ENCODE measurements at regions not wholly inside any gene's neighbourhood (a gene's known extent, or its start where the extent isn't known, plus 50 kb on each side); places are given as distances from the start of the nearest gene placed in this dataset.

DNA sequence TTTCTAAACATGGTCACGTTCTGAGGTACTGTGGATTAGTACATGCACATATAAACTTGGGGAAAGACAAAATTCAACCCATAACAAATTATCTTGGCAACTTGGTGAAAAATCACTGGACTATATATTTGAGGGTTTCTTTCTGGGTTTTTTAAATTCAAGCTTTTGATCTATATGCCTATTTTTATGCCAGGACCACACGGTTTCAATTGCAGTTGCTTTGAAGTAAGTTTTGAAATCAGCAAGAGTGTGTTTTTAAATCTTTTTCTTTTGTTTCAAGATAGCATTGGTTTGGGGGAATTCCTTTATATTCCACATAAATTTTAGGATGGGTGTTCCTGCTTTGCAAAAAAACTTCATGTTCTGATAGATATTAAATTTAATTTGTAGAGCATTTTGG is 406.4 kb upstream of the VWC2 start:
- intact Hi-C loops (cut with micrococcal nuclease): no loop called here

- intact Hi-C loops (cut with micrococcal nuclease): no loop called here
Observed at GRCh38 chr7:49371771-49372170, 401.7 kb upstream of the VWC2 start.

DNA sequence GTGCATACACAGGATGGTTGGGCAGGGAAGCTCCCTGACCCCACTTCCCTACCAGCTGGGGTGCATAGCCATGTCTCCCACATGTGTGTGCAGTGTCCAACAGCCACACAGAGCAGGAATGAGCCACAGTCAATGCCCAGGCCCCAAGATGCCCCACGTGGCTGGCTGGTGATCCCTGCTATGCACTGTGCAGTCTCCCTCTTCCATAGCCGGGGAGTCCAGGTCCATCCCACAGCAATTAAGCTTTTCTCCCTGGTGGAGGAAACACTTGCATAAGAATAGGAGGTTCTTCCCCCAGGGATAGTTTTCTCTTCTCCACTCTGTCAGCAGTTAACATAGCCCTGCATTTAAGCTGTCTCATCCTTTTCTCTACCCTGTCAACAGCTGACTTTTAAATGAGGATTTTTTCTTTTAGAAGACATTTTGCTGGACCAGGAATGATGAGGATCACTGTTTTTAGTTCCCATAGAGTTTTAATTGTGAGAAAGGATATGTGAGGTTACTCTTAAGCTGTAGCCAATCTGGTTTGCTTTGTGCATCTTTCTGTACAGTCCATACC is 396.5 kb upstream of the VWC2 start:
- intact Hi-C loops (cut with micrococcal nuclease): no loop called here

DNA sequence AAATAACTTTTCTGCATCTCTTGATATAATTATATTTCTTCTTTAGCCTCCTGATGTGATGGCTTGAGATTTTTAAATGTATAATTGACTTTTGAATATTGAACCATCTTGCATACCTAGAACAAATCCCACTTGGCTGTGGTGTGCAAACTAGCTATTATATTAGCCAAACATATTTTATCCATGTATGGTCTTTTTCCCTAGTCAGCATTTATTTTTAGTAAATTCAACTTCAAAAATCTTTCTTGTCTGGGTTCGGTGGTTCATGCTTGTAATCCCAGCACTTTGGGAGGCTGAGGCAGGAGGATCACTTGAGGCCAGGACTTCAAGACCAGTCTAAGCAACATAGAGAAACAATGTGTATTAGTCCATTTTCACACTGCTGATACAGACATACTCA is 386.6 kb upstream of the VWC2 start:
- intact Hi-C loops (cut with micrococcal nuclease): no loop called here

DNA sequence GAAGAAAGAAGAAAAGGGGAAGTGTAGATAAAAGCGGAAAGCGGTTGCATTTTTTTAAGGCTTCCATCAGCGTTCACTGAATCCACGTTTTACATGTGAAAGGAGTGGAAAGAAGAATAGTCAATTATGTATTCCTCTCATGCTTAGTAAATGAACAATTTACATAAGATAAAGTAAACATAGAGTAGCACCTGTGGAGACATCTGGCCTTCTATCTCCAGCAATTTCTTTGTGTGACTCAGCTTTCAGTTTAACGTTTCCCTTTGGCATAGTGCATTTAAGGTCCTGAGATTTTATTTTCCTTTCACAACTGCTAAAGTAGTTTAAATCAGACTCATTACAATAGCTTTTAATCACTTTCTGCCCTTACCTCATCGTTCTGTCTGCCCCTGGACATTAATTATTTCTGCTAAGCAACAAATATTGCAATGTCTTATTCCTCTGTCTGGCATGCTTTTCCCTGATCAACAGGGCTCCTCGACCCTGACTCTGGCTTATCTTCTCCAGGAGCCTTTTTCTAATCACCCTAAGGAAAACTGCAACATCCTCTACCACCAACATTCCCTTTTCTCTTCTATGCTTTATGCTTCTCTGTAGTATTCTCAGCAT is 383.5 kb upstream of the VWC2 start:
- intact Hi-C loops (cut with micrococcal nuclease): no loop called here

DNA sequence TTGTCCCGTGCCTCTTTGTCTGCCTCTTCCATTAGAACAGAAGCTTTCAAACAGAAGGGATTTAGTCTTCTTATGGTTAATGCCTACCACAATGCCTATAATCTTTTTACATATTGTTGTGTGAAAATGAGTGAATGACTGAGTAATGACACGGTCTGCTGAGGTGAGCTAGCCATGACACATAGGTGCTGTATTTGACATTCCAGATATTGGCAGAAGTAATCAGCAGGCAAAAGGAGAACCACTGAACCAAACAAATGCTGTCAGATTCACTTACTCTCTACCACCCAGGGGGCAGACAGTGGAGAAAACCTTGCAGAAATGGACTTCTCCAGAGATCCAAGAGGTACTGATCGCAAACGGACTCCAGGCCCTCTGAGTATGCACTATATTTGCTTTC is 377.2 kb upstream of the VWC2 start:
- intact Hi-C loops (cut with micrococcal nuclease): no loop called here

- intact Hi-C loops (cut with micrococcal nuclease): no loop called here
Observed at GRCh38 chr7:49397750-49398149, 375.7 kb upstream of the VWC2 start.

GRCh38 chr7:49398236-49398635 is 375.2 kb upstream of the VWC2 start:
- intact Hi-C loops (cut with micrococcal nuclease): no loop called here

DNA sequence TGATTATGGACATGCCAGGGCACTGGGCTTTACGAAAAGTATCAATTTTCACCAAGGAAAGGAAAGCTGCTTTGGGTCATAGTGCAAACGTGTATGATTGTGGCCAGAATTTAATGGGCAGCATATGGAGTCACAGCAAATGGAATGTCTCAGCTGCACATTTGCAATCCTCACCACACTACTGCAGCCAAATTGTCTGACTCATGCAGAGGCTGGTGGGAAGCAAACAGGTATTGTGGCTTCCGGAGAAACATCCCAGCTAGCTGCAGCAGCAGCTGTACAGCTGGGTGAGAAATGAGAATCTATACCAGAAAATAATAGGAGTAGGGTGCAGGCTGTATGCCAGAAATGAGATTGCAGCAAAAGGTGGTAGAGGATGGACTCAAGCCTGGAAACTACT is 374.7 kb upstream of the VWC2 start:
- intact Hi-C loops (cut with micrococcal nuclease): no loop called here

GRCh38 chr7:49400891-49401550 is 372.4 kb upstream of the VWC2 start:
- intact Hi-C loops (cut with micrococcal nuclease): no loop called here

DNA sequence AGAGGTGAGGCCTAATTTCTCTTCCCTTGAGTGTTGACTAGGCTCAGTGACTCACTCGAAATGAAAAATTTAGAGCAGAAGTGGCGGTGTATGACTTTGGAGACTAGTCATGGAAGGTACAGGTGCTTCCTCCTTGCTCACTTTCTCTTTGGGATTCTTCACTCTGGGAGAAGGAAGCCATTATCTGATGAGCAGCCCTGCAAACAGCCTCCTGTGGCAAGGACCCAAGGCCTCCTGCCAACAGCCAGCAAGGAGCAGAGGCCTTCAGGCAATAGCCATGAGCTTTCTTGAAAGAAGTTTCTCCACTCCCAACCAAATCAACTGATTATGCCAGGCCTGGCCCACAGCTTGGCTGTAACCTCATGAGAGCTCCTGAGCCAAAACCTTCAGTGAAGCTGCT is 369.6 kb upstream of the VWC2 start:
- intact Hi-C loops (cut with micrococcal nuclease): no loop called here

GRCh38 chr7:49407205-49407604 is 366.2 kb upstream of the VWC2 start:
- intact Hi-C loops (cut with micrococcal nuclease): no loop called here

DNA sequence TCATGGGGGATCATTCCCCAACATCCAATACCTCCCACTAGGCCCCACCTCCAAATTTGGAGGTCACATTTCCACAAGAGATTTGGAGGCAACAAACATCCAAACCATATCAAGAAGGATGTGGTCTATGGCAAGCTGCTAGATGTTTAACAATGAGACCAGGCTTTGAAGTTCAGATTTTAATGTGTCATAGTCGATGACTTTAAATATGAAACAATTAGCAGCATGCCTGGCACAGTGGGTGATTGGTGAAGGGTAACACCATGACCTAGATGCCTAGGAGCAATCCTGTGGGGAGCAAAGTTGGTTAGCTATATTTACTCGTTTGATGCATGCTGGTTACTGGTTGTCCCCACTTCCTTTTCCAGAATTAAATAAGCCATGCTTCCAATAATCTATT is 356.4 kb upstream of the VWC2 start:
- intact Hi-C loops (cut with micrococcal nuclease): no loop called here

GRCh38 chr7:49418963-49419362 is 354.5 kb upstream of the VWC2 start:
- intact Hi-C loops (cut with micrococcal nuclease): no loop called here

GRCh38 chr7:49422564-49422963 is 350.9 kb upstream of the VWC2 start:
- intact Hi-C loops (cut with micrococcal nuclease): no loop called here

DNA sequence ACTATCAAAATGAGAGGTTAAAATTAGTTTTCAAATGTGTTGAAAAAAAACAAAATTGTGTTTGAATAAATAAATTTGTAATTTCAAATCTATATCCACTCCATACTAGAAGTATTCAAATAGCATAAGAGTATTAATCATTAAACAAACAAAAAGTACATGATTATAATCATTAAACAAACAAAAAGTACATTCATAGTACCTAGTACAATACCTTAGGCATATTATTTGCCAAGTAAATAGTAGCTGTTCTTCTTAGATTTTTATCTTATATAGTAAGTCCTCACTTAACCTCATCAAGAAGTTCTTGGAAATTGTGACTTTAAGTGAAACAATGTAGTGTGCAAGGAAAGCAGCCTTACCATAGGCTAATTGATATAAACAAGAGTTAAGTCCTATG is 349.3 kb upstream of the VWC2 start:
- intact Hi-C loops (cut with micrococcal nuclease): no loop called here

GRCh38 chr7:49425277-49425818 is 348.1 kb upstream of the VWC2 start:
- intact Hi-C loops (cut with micrococcal nuclease): no loop called here

DNA sequence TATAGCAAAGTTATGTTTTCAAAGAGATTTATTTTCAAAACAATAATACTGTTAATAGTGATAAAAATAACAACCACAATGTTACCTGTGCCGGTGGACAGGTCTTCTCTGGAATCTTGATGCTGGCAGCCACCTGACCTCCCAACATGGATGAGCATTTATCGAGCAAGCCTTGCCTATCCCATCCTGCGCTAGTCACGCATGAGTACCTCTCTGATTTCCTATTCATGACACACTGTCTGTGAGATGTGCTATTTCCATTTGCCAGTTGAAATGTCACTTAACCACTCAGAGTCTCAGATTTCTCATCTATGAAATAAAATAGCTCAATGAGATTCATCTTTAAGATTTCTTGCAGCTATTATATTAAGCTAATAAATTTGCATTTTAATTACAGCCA is 341.2 kb upstream of the VWC2 start:
- intact Hi-C loops (cut with micrococcal nuclease): no loop called here

DNA sequence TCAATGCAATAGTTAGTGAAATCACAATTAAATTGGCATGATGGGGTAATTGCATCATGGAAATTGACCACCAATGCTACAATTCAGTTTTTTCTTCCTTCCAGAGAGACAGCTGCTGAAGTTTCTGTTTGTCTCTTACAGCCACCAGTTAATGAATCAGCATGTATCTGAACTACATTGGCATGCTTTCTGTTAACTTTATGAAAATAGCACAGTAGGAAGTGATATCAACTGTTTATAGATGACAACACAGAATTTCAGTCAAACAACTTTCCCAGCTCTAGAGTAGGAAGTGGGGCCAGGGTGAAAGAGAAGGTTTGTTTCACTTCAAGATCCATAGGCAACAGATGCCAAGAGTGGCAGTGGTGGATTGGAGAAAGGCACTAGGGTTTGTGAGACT is 339.6 kb upstream of the VWC2 start:
- intact Hi-C loops (cut with micrococcal nuclease): no loop called here

GRCh38 chr7:49434846-49435245 is 338.6 kb upstream of the VWC2 start:
- intact Hi-C loops (cut with micrococcal nuclease): no loop called here

DNA sequence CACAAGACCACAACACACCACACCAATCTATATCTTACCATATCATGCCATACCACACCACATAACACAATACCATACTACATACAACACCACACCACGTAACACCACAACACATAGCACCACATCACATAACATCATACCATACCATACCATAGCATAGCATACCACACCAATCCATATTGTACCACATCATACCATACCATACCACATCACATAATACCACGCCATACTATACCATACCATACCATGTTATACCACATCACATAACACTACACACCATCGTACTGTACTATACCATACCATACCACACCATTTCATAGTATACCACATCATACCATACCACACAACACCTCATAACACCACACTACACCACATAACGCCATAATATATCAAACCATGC is 335.2 kb upstream of the VWC2 start:
- intact Hi-C loops (cut with micrococcal nuclease): no loop called here

DNA sequence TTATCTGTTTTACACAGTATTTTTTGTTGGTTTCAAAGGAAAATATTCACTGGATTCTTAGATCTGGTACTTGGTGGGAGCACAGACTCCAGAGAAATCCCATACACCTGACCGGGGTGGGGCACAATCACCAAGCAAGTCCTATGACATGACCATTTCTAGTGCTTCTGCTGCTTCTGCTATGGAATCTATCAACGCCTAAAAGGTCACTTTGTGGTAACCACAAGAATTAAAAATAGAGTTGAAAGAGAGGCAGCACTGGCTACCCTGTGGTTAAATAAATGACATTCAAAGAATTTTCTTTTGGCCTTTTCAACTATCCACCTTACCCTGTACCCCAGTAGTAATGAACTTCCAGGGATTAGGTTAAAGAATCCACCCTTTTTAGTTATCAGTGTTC is 329.9 kb upstream of the VWC2 start:
- intact Hi-C loops (cut with micrococcal nuclease): no loop called here

- intact Hi-C loops (cut with micrococcal nuclease): no loop called here
Observed at GRCh38 chr7:49453486-49453885, 320.0 kb upstream of the VWC2 start.
